CD4-positive, alpha-beta T cell treated with Interferon alpha-2 for 1 hour (primary cell): ENCODE measurements at regions not wholly inside any gene's neighbourhood (a gene's known extent, or its start where the extent isn't known, plus 50 kb on each side); places are given as distances from the start of the nearest gene placed in this dataset.

Source experiments
- DNase-seq, 2 donors: peaks; one replicate each; pipeline ENCODE4 v3.0.0-alpha.2; 2020 to 2022

- DNase-seq, result no peak
Measured at GRCh38 chr5:98471458-98471857, 302.0 kb upstream of the RGMB start.

DNA sequence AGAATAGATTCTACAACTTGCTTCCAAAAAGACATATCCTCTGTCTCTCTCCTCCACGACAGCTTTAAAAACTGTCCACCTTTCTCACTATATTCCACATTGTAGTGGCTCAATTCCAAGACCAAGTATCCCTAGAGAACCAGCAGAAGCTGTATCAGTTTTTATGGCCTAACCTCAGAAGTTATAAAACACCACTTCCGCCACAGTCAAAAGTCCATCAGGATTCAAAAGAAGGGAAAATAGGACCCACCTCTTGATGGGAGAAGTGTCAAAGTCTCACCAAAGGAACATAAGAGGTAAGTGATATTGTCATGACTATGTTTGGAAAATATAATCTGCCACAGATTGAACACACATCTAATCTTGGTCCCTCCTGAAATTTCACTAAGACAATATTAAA is 299.2 kb upstream of the RGMB start:
- DNase-seq, result no peak

- no peak for DNase-seq
Measured at GRCh38 chr5:98474782-98475181, 298.7 kb upstream of the RGMB start.

DNA sequence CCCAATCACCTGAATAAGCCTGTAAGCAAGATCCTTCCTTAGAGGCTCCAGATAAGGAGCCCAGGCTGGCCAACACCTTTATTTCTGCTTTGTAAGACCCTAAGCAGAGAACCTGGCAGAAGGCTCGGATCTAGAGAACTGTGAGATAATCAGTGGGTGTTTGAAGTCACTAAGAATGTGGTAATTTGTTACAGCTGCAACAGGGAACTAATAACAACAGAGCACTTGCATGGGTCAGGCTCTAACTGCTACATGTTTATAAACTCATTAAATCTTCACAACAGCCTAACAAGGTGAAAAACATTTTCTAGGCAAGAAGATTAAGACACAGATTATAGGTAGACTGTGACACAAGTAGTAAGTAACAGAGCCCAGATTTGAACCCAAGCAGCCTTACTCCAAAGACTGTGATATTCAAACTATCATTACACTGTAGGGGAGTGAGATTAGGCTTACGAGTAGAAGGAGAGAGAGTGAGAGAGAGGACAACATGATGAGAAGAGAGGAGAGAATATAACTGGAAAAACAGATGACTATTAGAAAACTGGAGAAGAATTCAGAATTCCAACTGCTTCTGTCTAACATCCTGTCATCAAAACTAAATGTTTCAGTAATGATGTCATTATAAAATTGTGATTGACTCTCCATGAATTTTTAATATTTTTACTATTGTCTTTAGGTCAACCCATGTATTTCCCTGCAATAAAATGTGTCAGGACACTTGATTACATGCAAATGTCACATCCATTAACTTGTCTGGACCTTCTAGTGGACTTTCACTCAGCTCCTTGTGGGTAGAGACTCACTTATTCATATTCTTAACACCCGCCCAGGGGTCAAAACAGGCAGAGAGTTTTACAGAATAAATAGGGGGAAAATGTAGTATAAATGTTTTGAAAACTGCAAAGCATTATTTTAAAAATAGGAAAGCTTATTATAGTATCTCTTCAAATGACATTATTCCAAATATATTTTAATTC is 290.9 kb upstream of the RGMB start:
- DNase-seq, result no peak

DNA sequence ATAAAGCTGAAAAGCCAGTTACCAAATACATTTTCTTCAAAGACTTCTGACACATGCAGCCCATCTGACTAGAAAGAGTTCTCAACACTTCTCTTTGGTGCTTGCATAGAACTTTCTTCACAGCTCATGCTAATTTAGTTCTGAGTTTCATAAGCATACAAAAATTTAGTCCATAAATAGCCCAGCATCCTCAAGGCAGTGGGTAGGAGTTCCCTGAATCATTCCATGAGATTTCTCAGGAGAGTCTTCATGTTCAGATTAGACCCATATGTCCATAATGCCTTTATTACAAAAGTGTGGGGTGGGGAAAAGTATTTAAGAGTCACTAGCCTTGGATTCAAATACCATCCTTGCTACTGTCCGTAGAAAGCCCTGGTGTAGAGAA is 290.2 kb upstream of the RGMB start:
- no peak for DNase-seq

- DNase-seq, result no peak
Measured at GRCh38 chr5:98489021-98489420, 284.4 kb upstream of the RGMB start.

GRCh38 chr5:98490348-98490747 is 283.1 kb upstream of the RGMB start:
- DNase-seq, result no peak

DNA sequence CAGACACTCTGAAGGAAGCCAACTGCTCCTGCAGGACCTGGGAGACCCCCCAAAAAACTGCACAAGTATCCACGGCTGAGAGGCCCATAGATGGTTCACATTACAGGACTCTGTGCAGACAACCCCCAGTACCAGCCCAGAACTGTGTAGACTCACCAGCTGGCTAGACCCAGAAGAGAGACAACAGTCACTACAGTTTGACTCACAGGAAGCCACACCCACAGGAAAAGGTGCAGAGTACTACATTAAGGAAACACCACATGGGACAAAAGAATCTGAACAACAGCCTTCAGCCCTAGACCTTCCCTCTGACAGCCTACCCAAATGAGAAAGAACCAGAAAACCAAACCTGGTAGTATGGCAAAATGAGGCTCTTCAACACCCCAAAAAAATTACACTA is 281.2 kb upstream of the RGMB start:
- DNase-seq, result no peak

GRCh38 chr5:98497418-98497817 is 276.0 kb upstream of the RGMB start:
- DNase-seq, result no peak

DNA sequence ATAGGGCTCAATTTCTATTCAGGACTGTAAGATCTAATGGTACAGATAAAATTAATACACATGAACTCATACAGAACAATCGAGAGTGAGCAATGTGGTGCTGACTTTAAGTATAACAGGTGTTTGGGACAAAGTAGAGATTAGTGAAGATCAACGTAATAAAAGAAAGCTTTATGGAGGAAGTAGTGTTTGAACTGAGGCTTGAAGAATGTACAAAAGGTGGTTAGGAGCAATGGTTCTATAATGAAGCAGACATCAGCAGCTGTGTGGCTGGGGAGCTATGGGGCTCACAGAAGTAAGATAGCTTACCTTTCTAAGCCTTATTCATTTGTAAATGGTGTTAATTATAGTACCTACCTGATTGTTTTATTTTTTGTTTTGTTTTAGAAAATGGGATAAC is 275.4 kb upstream of the RGMB start:
- DNase-seq, result no peak

GRCh38 chr5:98499892-98500291 is 273.6 kb upstream of the RGMB start:
- DNase-seq, result no peak

GRCh38 chr5:98500811-98501210 is 272.7 kb upstream of the RGMB start:
- no peak for DNase-seq

GRCh38 chr5:98503616-98504015 is 269.8 kb upstream of the RGMB start:
- DNase-seq, result no peak

DNA sequence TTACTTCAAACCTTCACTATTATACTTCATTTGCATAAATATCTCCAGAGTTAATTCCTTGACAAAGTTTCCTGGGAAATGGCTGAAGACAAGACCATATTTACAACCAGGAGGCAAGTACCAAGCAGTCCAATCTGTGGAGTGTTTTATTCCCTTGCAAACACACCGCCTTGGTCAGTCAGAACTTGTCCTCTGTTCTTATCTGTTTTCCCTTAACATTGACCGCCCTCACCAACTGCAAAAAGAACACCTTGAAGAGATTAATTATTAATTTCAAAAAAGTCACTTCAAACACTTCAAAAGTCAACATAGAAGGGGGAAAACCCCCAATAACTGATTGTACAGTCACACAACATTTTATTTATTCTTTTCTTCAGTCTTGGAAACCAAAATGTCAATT is 269.0 kb upstream of the RGMB start:
- DNase-seq, result no peak

DNA sequence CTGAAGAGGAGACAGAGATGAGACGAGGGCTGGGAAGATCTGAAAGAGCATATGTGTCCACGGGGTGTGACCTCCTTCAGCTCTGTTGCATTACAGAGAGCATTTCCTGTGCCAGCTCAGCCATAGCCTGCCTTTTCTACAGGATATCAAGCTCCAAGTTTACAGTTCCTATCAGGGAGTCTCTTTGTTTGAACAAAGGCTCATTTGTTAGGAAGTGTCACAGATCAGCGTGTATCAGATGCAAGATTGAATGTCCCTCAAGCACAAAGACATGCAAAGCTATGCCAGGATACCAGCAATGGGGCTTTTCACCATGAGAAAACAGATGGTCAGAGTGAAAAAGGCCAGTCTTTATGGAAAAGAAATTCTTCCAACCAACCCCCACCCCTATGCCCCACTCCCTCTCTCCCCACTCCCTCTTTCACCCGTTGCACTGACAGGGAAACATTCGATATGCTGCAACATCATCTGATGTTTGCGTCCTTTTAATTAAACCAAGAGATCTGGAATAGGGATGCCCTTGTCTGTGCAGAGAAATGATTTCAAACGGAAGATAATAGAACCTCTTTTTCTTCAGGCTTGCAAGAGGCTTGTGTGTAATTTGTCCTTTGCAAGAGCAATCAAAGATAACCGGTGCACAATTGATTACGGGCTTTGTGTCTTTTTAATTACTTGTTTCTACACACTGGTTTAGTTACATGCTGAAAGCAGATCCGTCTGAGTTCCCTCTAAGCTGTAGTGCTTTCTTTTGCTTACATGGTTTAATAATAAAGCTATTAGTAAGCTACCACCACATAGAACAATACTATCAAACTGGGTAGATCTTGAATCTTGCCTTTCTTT is 263.1 kb upstream of the RGMB start:
- DNase-seq, result no peak

- DNase-seq, result no peak
Measured at GRCh38 chr5:98513380-98513779, 260.1 kb upstream of the RGMB start.

- no peak for DNase-seq
Measured at GRCh38 chr5:98514215-98514614, 259.2 kb upstream of the RGMB start.

- no peak for DNase-seq
Measured at GRCh38 chr5:98516701-98517100, 256.8 kb upstream of the RGMB start.

DNA sequence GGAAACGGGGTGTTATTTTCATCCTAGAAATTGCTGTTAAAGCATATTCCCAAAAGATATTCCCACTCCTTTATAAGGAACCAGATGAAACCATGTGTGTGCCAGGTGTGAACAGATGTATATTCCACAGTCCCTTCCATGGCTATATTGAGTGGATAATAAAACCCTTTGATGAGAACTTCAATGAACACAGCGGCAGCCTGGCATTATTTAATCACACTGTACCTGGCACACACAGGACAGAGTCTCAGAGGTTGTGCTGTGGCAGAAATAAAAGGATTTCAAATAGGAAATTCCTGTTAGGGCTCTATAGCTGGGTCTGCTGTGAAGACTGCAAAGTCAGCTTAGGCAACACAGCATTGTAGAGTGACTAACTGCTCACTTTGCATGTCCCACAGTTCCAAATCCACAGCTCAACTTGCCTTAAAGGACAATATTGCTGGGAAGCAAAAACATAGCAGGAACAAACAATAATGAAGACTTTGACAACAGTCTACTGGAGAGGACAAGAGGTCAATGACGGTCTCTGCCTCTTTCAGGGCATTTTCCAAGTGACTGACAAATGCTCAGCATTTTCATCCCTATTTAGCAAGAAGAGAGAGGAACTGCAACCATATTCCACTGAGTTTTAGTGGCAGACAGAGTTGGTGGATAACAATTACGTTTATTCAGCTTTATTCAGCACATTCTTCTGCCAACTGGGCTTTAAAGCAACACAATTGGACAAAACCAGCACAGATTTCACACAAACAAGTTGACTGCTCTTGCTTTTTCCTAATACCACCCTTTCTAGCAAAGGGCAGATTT is 255.7 kb upstream of the RGMB start:
- DNase-seq, result no peak

DNA sequence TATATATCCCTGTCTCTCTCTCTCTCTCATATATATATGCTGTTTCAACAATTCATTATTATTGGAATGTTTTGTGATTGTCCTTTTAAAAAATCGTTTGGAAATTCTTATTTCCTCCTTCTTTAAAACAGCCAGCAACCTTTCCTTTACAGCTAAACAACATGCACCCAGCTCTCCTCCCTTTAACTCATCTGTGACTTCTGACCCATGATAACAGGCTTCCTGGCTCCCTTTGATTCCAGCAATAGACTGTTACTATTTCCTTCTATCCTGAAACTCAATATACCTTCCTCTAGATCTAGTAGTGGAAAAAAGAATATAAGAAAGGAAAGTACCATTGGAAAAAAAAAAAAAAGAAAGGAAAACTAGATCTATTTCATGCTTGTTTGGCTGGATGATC is 254.7 kb upstream of the RGMB start:
- DNase-seq, result no peak

DNA sequence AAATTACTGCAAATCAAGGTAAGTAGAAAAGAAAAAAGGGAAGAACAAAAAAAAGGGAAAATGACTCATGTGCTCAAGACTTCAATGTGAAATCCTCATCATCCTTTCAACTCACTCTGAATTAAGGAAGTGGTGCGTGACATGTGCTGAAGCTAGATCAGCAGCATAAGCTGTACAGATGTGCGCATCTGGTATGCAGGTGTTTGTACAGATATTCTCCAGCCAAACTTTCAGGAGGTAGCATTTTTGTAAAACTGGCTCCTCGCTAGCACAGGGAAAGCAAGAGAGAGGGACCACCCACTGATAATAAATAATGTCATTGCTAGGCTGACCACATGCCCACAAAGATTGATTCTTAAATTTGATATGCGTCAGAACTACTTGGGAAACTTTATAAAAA is 253.9 kb upstream of the RGMB start:
- no peak for DNase-seq

- DNase-seq, result no peak
Measured at GRCh38 chr5:98521821-98522220, 251.6 kb upstream of the RGMB start.

DNA sequence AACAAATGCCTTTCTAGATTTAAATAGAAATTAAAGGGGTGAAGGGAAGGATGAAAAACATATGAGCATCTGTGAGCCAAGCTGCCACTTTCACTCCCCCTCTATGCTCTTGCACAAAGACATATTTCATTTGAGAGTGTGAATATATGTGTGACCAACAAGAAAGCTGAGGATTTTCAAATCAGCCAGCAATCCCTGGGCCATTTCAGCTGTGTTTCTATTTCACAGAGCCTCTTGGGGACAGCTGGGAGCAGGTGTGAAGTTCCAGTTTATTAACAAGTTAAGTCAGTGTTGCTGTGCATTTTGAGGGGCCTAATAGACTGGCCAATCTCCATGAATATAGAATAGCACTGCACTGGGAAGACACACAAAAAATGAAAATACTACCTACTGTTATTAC is 248.7 kb upstream of the RGMB start:
- DNase-seq, result no peak
